Activated naive CD4-positive, alpha-beta T cell treated with Interleukin-2 at 50 U/mL for 16 hours (primary cell): ENCODE measurements at regions not wholly inside any gene's neighbourhood (a gene's known extent, or its start where the extent isn't known, plus 50 kb on each side); places are given as distances from the start of the nearest gene placed in this dataset.
"Not testable (repeated sequence)": the region's sequence is repeated elsewhere in the genome, so short reads cannot be mapped to it uniquely, and the experiment has no call there.

ENCODE experiments used
- DNase-seq: peaks from one replicate; pipeline ENCODE4 v3.0.0-alpha.2; 2020

- DNase-seq, result no peak
Measured at GRCh38 chr3:110971010-110971601, 100.5 kb upstream of the NECTIN3 start.

GRCh38 chr3:110973263-110973895 lies 98.2 kb upstream of the NECTIN3 start:
- DNase-seq, result no peak

GRCh38 chr3:110974902-110975301 lies 96.7 kb upstream of the NECTIN3 start:
- no peak for DNase-seq

- DNase-seq, result no peak
Measured at GRCh38 chr3:110984456-110985250, 87.0 kb upstream of the NECTIN3 start.

GRCh38 chr3:110989446-110989845 lies 82.2 kb upstream of the NECTIN3 start:
- no peak for DNase-seq

GRCh38 chr3:110995461-110996231 lies 76.0 kb upstream of the NECTIN3 start:
- no peak for DNase-seq

- DNase-seq, result not testable (repeated sequence)
Measured at GRCh38 chr3:110998766-110999165, 72.8 kb upstream of the NECTIN3 start.

GRCh38 chr3:111006485-111006884 lies 65.1 kb upstream of the NECTIN3 start:
- not testable (repeated sequence) for DNase-seq

GRCh38 chr3:111012388-111013248 lies 59.0 kb upstream of the NECTIN3 start:
- no peak for DNase-seq
